KMS-11 (cell line): ENCODE measurements at regions not wholly inside any gene's neighbourhood (a gene's known extent, or its start where the extent isn't known, plus 50 kb on each side); places are given as distances from the start of the nearest gene placed in this dataset.

ENCODE experiments used
- H2AFZ ChIP-seq: fragments of 200-600 bp; sonication (generic); 2 replicates; pipeline ENCODE4 v1.6.1; 2016; ENCODE audit warnings: antibody characterized with exemption, mixed run types, low read depth
- H3K27ac ChIP-seq: fragments of 200-600 bp; sonication (generic); 2 replicates; pipeline ENCODE4 v1.6.1; 2016; ENCODE audit warnings: mild to moderate bottlenecking, mixed run types
- H3K27me3 ChIP-seq: fragments of 200-600 bp; sonication (generic); 2 replicates; pipeline ENCODE4 v1.6.1; 2017; ENCODE audit warnings: mild to moderate bottlenecking, low read depth, mixed run types, moderate library complexity; ENCODE audit not compliant: insufficient read depth
- H3K36me3 ChIP-seq: fragments of 200-600 bp; sonication (generic); 2 replicates; pipeline ENCODE4 v1.6.1; 2017; ENCODE audit warnings: mild to moderate bottlenecking, mixed run types; ENCODE audit not compliant: insufficient read depth
- H3K4me1 ChIP-seq: fragments of 200-600 bp; sonication (generic); 2 replicates; pipeline ENCODE4 v1.6.1; 2016; ENCODE audit warnings: mild to moderate bottlenecking, low read depth, mixed run types; ENCODE audit not compliant: poor library complexity, severe bottlenecking
- H3K4me2 ChIP-seq: fragments of 200-600 bp; sonication (generic); 2 replicates; pipeline ENCODE4 v1.7.0; 2016; ENCODE audit warnings: mild to moderate bottlenecking, mixed run types
- H3K4me3 ChIP-seq: fragments of 200-600 bp; sonication (generic); IDR thresholded peaks from 2 replicates; pipeline ENCODE4 v1.6.1; 2017; ENCODE audit warnings: low read depth, low read length, mixed read lengths; ENCODE audit not compliant: insufficient read depth
- H3K79me2 ChIP-seq: fragments of 200-600 bp; sonication (generic); 2 replicates; pipeline ENCODE4 v1.6.1; 2016; ENCODE audit warnings: low read depth, mixed run types; ENCODE audit not compliant: insufficient read depth
- H3K9ac ChIP-seq: fragments of 200-600 bp; sonication (generic); 2 replicates; pipeline ENCODE4 v1.6.1; 2016; ENCODE audit warnings: mild to moderate bottlenecking, mixed run types
- H4K20me1 ChIP-seq: fragments of 200-600 bp; sonication (generic); 2 replicates; pipeline ENCODE4 v1.6.1; 2016; ENCODE audit warnings: mild to moderate bottlenecking, mixed run types; ENCODE audit not compliant: insufficient read depth
- TF ChIP-seq, protein P1 (sequence below): fragments of 200-600 bp; sonication (generic); conservative IDR thresholded peaks from 2 replicates; pipeline ENCODE4 v1.6.1; 2017; ENCODE audit warnings: low read depth, mild to moderate bottlenecking, antibody characterized with exemption, low read length, moderate library complexity, mixed read lengths

DNA sequence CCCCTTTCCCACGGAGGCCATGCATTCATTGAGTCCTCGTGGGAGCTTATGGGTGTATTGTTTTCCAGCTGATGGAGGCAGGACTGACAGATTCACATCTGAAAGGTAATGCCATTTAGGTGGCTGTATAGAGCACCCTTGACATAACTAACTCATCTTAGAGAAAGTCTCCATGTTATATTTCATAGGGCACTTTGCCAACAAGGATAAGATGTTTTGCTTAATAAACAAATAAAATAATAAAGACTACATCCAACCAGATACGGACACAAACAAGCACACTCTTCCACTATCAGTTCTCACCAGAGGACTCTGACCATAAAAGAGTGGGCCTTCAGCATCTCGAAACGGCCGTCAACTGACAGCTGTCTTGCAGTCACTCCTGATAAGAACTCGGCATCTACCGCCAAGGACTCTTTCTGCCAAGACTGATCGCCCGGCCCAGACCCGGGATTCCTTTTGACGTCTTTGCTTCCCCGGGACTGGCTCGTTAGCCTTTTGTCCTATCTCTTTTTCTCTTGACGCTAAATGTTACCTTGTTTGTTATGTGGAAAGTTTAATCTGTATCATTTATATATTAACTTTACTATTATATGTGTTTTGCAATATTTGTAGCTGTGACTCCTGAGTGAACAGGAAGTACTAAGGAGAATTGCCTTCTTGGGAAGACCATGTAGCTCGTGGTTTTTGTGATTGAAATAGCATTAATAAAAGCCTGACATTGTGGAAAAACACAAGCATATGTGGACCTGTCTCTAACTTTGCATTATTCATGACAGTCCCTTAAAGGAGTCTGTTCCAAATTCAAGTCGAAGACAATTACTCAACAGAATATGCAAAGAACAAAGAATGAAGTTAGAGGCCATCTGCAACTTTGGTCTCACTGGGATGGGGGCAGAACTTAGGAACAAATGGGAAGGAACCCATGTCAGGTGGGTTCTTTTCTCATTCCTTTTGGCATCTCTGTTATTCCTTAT, 195.1 kb downstream of the LPIN1 start:
- Histone ChIP-seq H2AFZ (no peak overlapping the region), H3K27ac (no peak overlapping the region), H3K9ac (no peak overlapping the region), H3K27me3 (no peaks in the 10 kb centered on the region), H3K4me3 (no peak overlapping the region), H3K4me2 (no peak overlapping the region), H4K20me1 (no peaks in the 10 kb centered on the region), H3K36me3 (no peaks in the 10 kb centered on the region), H3K79me2 (no peaks in the 10 kb centered on the region), H3K4me1 (no peaks in the 10 kb centered on the region)
- TF ChIP-seq, protein P1, sequence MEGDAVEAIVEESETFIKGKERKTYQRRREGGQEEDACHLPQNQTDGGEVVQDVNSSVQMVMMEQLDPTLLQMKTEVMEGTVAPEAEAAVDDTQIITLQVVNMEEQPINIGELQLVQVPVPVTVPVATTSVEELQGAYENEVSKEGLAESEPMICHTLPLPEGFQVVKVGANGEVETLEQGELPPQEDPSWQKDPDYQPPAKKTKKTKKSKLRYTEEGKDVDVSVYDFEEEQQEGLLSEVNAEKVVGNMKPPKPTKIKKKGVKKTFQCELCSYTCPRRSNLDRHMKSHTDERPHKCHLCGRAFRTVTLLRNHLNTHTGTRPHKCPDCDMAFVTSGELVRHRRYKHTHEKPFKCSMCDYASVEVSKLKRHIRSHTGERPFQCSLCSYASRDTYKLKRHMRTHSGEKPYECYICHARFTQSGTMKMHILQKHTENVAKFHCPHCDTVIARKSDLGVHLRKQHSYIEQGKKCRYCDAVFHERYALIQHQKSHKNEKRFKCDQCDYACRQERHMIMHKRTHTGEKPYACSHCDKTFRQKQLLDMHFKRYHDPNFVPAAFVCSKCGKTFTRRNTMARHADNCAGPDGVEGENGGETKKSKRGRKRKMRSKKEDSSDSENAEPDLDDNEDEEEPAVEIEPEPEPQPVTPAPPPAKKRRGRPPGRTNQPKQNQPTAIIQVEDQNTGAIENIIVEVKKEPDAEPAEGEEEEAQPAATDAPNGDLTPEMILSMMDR = no peak

- Histone ChIP-seq H3K36me3 (no peaks in the 10 kb centered on the region), H4K20me1 (no peaks in the 10 kb centered on the region), H3K4me1 (no peaks in the 10 kb centered on the region), H3K4me2 (no peak overlapping the region), H3K27ac (no peak overlapping the region), H3K27me3 (no peaks in the 10 kb centered on the region), H3K4me3 (no peak overlapping the region), H3K9ac (no peak overlapping the region), H2AFZ (no peak overlapping the region), H3K79me2 (no peaks in the 10 kb centered on the region)
- TF ChIP-seq, protein P1 = no peak
Observed at GRCh38 chr2:11942178-11942569, 195.7 kb downstream of the LPIN1 start.

DNA sequence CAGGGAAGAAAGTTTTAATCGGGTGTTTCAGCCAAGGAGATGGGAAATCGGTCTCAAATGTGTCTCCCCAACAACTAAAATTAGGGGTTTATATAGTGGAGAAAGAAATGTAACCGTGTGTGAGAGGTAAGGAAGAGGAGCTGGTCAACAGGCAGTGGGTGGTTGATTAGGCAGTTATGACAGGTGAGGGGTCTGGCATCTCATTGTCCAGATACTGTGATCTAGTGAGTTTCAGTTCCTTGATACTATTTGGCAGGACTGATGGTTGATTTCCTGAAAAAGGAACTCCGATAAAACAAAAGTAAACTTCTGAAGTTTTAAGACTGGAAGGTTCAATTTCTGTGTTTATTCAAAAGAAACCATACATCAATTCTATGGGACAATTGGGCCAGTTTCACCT, 197.9 kb downstream of the LPIN1 start:
- Histone ChIP-seq H3K4me1 (no peaks in the 10 kb centered on the region), H3K27ac (no peak overlapping the region), H2AFZ (no peak overlapping the region), H3K4me2 (no peak overlapping the region), H3K79me2 (no peaks in the 10 kb centered on the region), H3K4me3 (no peak overlapping the region), H3K36me3 (no peaks in the 10 kb centered on the region), H3K9ac (no peak overlapping the region), H4K20me1 (no peaks in the 10 kb centered on the region), H3K27me3 (no peaks in the 10 kb centered on the region)
- TF ChIP-seq, protein P1 = no peak

GRCh38 chr2:11945139-11946126, 199.0 kb downstream of the LPIN1 start:
- H3K4me2 ChIP-seq = no peak overlapping the region
- H2AFZ ChIP-seq = no peak overlapping the region
- no peak overlapping the region for H3K9ac ChIP-seq
- H3K4me1 ChIP-seq = no peaks in the 10 kb centered on the region
- H3K79me2 ChIP-seq = no peaks in the 10 kb centered on the region
- H3K27ac ChIP-seq = no peak overlapping the region
- no peaks in the 10 kb centered on the region for H3K27me3 ChIP-seq
- no peak overlapping the region for H3K4me3 ChIP-seq
- H3K36me3 ChIP-seq = no peaks in the 10 kb centered on the region
- H4K20me1 ChIP-seq = no peaks in the 10 kb centered on the region
- TF ChIP-seq, protein P1 = no peak
